GM13976 (cell line): ENCODE measurements at regions not wholly inside any gene's neighbourhood (a gene's known extent, or its start where the extent isn't known, plus 50 kb on each side); places are given as distances from the start of the nearest gene placed in this dataset.

ENCODE experiments used
- DNase-seq: peaks from one replicate; pipeline ENCODE4 v3.0.0; 2012; ENCODE audit warnings: low spot score
- CTCF ChIP-seq: IDR thresholded peaks from 2 replicates; pipeline ENCODE4 v1.5.1; 2012; ENCODE audit warnings: borderline replicate concordance, mild to moderate bottlenecking; ENCODE audit not compliant: insufficient read depth; ENCODE audit errors: extremely low read depth, missing control alignments, control extremely low read depth
- in situ Hi-C: fragments of 300-500 bp; cut with MboI; formaldehyde crosslinking; loops from one replicate; pipeline ENCODE4 v1.12.0; 2022; ENCODE audit warnings: low sequenced_read_pairs, mixed read lengths, inconsistent platforms; ENCODE audit not compliant: unreplicated experiment

DNA sequence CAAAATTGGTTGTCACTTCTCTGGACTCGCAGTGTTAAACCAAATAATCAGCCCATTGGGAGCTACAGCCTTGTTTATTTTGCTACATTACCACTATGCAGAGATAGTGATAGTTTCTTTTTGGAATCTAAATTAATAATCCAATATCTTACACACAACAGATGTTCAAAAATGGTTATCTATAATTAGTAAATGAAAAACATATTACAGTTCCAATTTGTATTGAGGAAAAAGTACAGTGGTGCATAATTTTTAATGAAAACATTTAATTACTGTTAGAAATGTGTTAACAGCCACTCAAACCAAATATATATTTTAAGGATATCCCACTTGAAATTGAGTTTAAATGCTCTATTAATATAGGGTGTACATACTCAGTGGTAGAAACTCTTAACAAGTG lies 327.3 kb upstream of the MARCKS start:
- in situ Hi-C loops: no loop called here
- TF ChIP-seq CTCF: no peak
- no peak for DNase-seq

GRCh38 chr6:113530769-113531168 lies 326.4 kb upstream of the MARCKS start:
- TF ChIP-seq CTCF: no peak
- DNase-seq: no peak
- in situ Hi-C loops: no loop called here

GRCh38 chr6:113539202-113539601 lies 317.9 kb upstream of the MARCKS start:
- no peak for TF ChIP-seq CTCF
- in situ Hi-C loops: no loop called here

DNA sequence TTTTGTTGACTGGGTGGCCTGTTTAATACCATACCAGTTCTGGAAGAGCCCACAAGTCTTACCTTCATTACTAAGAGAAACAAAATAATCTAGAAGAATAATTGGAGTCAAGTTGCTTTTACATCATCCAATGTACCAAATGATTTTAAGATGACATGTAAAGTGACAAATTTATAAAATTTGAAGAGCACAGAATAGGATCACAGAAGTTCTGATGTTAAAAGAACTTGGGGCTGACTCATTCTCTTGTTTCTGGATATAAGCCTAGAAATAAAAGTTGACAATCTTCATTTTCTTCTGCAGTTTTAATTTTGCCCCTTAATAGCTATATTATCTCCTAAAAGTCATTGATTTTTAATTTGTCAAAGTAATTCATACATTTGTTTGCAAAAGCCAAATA lies 317.5 kb upstream of the MARCKS start:
- no peak for DNase-seq
- in situ Hi-C loops: no loop called here
- TF ChIP-seq CTCF: no peak

More at GRCh38 chr6:113539202-113539601, 317.9 kb upstream of the MARCKS start:
- no peak for DNase-seq

DNA sequence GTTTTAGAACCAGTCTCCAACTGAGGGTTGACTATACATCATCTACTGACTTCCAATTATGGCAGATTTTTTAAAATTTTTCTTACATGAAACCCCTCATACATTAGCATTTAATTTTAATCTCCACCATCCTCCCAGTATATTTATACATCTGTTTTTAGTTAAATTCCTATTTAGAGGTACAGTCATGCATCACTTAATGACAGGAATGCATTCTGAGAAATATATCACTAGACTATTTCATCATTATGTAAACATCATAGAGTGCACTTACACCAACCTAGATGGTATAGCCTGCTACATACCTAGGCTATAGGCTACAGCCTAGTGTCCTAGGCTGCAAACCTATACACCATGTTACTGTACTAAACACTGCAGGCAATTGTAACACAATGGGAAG lies 316.7 kb upstream of the MARCKS start:
- in situ Hi-C loops: no loop called here
- TF ChIP-seq CTCF: no peak
- DNase-seq: no peak

GRCh38 chr6:113551168-113551567 lies 306.0 kb upstream of the MARCKS start:
- in situ Hi-C loops: no loop called here
- TF ChIP-seq CTCF: no peak
- no peak for DNase-seq

DNA sequence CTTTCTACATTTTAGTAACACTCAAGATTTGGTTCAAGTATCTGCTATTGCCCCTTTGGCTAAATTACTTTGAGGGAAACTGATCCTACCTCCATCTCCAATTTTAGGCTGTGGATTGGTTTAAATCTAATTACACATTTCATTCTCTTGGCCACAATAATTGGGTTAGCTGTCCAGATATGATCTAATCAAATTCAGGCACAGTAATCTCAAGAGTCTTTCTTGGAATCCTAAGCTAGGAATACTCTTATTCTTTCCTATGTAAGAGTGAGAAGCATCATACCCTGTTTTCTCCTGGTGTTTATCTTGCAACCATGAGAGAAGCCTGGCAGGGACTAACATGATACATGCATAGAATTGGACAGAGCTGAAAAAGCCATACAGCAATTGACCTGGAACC lies 300.4 kb upstream of the MARCKS start:
- in situ Hi-C loops: no loop called here
- no peak for DNase-seq
- no peak for TF ChIP-seq CTCF
